ENCODE measurements at regions not wholly inside any gene's neighbourhood (a gene's known extent, or its start where the extent isn't known, plus 50 kb on each side); places are given as distances from the start of the nearest gene placed in this dataset.
"Not testable (repeated sequence)": the region's sequence is repeated elsewhere in the genome, so short reads cannot be mapped to it uniquely, and the experiment has no call there.

DNA sequence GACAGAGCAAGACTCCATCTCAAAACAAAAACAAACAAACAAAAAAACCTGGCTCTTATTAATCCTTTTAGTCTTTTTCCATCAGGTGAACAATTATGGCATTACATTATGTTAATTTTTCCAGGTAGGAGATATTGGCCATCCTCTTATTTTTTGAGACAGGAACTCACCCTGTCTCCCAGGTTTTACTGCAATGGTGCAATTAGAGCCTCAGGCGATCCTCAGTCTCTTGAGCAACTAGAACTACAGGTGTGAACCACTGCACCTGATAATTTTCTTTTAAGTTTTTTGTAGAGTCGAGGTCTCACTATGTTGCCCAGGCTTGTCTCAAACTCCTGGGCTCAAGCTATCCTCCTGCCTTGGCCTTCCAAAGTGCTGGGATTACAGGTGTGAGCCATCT is 732.7 kb upstream of the DEFB115 start:
- not testable (repeated sequence) for H3K9me2 ChIP-seq (replicated peaks; ENCODE audit: insufficient read depth); H3K79me2 ChIP-seq; H2AFZ ChIP-seq; H3K27ac ChIP-seq; DNase-seq (ENCODE audit: low spot score); H3K4me3 ChIP-seq; H4K20me1 ChIP-seq (ENCODE audit: insufficient read depth, poor library complexity, severe bottlenecking); H3K4me1 ChIP-seq (ENCODE audit: insufficient read depth); H3K36me3 ChIP-seq (replicated peaks; ENCODE audit: insufficient read depth, low read depth); H3K27me3 ChIP-seq; H3K4me2 ChIP-seq; H3K9me3 ChIP-seq (ENCODE audit: low read depth)
- WGBS (ENCODE audit: low lambda C conversion rate, missing lambda C conversion rate): 61% methylated on average over 2 of the region's 2 CpGs

DNA sequence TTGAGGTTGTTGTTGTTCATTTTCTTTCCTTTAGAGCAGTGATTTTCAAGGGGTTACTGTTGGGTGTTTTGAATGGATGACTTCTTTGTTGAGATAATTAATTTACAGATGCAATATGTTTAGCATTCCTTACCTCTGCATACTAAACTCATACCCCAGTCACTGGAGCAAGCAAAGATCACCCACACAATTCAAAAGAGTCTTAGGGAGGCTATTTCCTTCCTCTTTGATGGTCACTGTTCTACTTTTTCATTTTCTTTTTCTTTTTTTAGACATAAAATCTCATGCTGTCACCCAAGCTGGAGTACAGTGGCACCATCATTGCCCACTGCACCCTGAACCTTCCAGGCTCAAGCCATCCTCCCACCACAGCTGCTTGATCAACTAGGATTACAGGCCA is 723.8 kb upstream of the DEFB115 start:
- not testable (repeated sequence) for H3K9me2 ChIP-seq (replicated peaks; ENCODE audit: insufficient read depth); H3K36me3 ChIP-seq (replicated peaks; ENCODE audit: insufficient read depth, low read depth); H4K20me1 ChIP-seq (ENCODE audit: insufficient read depth, poor library complexity, severe bottlenecking); H3K4me3 ChIP-seq; H3K79me2 ChIP-seq; H3K9me3 ChIP-seq (ENCODE audit: low read depth); DNase-seq (ENCODE audit: low spot score); H3K4me1 ChIP-seq (ENCODE audit: insufficient read depth); H3K27ac ChIP-seq; H3K27me3 ChIP-seq; H2AFZ ChIP-seq; H3K4me2 ChIP-seq

DNA sequence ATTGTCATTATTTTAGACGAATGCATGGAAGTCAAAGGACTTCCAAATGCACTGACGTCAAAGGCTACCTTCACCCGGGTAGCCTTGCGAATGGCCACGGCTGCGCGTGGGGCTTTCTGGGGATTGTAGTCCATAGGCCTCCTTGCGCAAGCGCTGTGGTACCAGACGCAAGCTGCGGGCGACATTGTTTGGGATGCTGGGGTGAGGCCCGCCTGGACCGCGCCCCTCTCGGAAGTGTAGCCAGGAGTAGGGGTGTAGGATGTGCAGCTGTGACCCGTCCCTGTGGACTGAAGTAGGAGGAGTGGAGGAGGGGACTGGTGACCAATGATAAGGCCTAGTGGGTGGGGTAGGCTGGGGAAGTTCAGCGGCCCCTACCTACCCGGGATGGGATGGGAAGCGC is 720.0 kb upstream of the DEFB115 start:
- H4K20me1 ChIP-seq (ENCODE audit: insufficient read depth, poor library complexity, severe bottlenecking); H3K9me2 ChIP-seq (replicated peaks; ENCODE audit: insufficient read depth); H3K27me3 ChIP-seq; H3K27ac ChIP-seq; H3K4me3 ChIP-seq; H3K79me2 ChIP-seq; H3K4me1 ChIP-seq (ENCODE audit: insufficient read depth); DNase-seq (ENCODE audit: low spot score); H3K9me3 ChIP-seq (ENCODE audit: low read depth); H3K4me2 ChIP-seq; H3K36me3 ChIP-seq (replicated peaks; ENCODE audit: insufficient read depth, low read depth); H2AFZ ChIP-seq: not testable (repeated sequence)
- 90% methylated on average over 20 of the region's 20 CpGs for WGBS (ENCODE audit: low lambda C conversion rate, missing lambda C conversion rate)

DNA sequence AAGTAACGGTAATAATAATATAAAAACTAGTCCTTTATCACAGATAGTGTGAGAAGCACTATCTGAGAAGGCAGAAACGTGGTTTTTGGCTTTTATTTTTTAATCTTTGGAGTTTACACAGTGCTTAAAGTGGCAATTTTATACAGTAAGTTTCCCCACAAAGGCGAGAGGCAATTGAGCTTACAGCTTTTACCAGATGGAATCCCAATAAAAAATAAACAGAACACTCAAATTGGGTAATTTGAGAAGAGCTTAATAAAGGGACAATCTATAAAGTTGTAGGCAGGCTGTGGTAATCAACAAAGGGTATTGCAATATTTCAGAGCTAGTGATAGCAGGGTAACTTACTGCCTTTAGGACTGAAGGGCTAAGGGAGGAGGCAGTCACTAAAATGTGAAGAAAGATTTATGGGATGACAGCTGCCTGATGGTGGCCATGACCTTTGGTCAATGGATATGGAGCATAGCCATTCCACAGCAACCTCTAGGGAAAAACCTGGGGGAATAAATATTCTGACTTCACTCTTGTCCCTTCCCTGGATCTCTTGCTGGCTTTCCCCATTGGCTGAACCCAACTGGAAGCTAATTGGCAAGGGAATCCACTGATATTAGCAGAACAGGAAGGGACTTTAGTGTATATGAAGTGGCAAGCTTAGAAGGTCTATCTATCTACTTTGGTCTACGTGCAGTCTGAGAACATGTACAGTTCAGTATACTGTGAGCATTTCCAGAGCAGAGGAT is 717.0 kb upstream of the DEFB115 start:
- not testable (repeated sequence) for H3K4me2 ChIP-seq; H3K4me3 ChIP-seq; H3K27me3 ChIP-seq; DNase-seq (ENCODE audit: low spot score); H3K36me3 ChIP-seq (replicated peaks; ENCODE audit: insufficient read depth, low read depth); H3K4me1 ChIP-seq (ENCODE audit: insufficient read depth); H2AFZ ChIP-seq; H3K79me2 ChIP-seq; H3K27ac ChIP-seq; H4K20me1 ChIP-seq (ENCODE audit: insufficient read depth, poor library complexity, severe bottlenecking); H3K9me3 ChIP-seq (ENCODE audit: low read depth); H3K9me2 ChIP-seq (replicated peaks; ENCODE audit: insufficient read depth)
- WGBS (ENCODE audit: low lambda C conversion rate, missing lambda C conversion rate): 33% methylated on average over 4 of the region's 4 CpGs

GRCh38 chr20:30551236-30551635 is 706.2 kb upstream of the DEFB115 start:
- H3K27me3 ChIP-seq; H3K4me2 ChIP-seq; H3K27ac ChIP-seq; H3K4me3 ChIP-seq; H2AFZ ChIP-seq; H4K20me1 ChIP-seq (ENCODE audit: insufficient read depth, poor library complexity, severe bottlenecking); DNase-seq (ENCODE audit: low spot score); H3K9me2 ChIP-seq (replicated peaks; ENCODE audit: insufficient read depth); H3K9me3 ChIP-seq (ENCODE audit: low read depth); H3K4me1 ChIP-seq (ENCODE audit: insufficient read depth); H3K36me3 ChIP-seq (replicated peaks; ENCODE audit: insufficient read depth, low read depth); H3K79me2 ChIP-seq: not testable (repeated sequence)
- WGBS (ENCODE audit: low lambda C conversion rate, missing lambda C conversion rate): 69% methylated on average over 4 of the region's 4 CpGs

GRCh38 chr20:30556797-30557196 is 700.7 kb upstream of the DEFB115 start:
- not testable (repeated sequence) for H3K9me2 ChIP-seq (replicated peaks; ENCODE audit: insufficient read depth); H4K20me1 ChIP-seq (ENCODE audit: insufficient read depth, poor library complexity, severe bottlenecking); H3K36me3 ChIP-seq (replicated peaks; ENCODE audit: insufficient read depth, low read depth); H3K4me2 ChIP-seq; H3K27me3 ChIP-seq; H3K9me3 ChIP-seq (ENCODE audit: low read depth); H2AFZ ChIP-seq; DNase-seq (ENCODE audit: low spot score); H3K4me1 ChIP-seq (ENCODE audit: insufficient read depth); H3K79me2 ChIP-seq; H3K4me3 ChIP-seq; H3K27ac ChIP-seq
- WGBS (ENCODE audit: low lambda C conversion rate, missing lambda C conversion rate): 32% methylated on average over 1 of the region's 1 CpG

- H3K36me3 ChIP-seq (replicated peaks; ENCODE audit: insufficient read depth, low read depth); H3K4me2 ChIP-seq; H3K9me3 ChIP-seq (ENCODE audit: low read depth); DNase-seq (ENCODE audit: low spot score); H3K4me3 ChIP-seq; H3K79me2 ChIP-seq; H3K27ac ChIP-seq; H3K9me2 ChIP-seq (replicated peaks; ENCODE audit: insufficient read depth); H4K20me1 ChIP-seq (ENCODE audit: insufficient read depth, poor library complexity, severe bottlenecking); H3K27me3 ChIP-seq; H3K4me1 ChIP-seq (ENCODE audit: insufficient read depth); H2AFZ ChIP-seq: not testable (repeated sequence)
- 74% methylated on average over 13 of the region's 19 CpGs for WGBS (ENCODE audit: low lambda C conversion rate, missing lambda C conversion rate)
Measured at GRCh38 chr20:30565086-30565485, 692.4 kb upstream of the DEFB115 start.

DNA sequence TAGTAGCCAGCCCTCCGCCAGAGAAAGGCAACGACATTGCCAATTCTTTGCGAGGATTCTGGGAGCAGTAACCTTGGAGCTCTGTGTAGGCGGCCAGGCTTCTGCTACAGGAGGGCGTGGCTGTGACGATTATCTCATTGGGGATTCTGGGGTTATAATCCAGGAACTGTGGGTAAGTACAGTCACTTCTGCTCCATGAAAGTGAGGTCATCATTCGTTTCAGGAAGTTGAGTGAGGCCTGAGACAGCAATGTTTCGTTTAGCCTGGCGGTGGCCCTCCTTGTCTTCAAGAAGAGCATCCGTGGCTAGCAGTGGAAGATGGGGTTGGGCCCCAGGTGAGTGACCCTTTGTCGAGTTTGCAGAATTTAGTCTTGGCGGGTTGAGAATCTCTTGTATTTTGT is 687.6 kb upstream of the DEFB115 start:
- H3K4me1 ChIP-seq (ENCODE audit: insufficient read depth); H3K4me3 ChIP-seq; DNase-seq (ENCODE audit: low spot score); H3K27ac ChIP-seq; H3K79me2 ChIP-seq; H3K27me3 ChIP-seq; H2AFZ ChIP-seq; H3K9me2 ChIP-seq (replicated peaks; ENCODE audit: insufficient read depth); H3K36me3 ChIP-seq (replicated peaks; ENCODE audit: insufficient read depth, low read depth); H3K4me2 ChIP-seq; H3K9me3 ChIP-seq (ENCODE audit: low read depth); H4K20me1 ChIP-seq (ENCODE audit: insufficient read depth, poor library complexity, severe bottlenecking): not testable (repeated sequence)
- WGBS (ENCODE audit: low lambda C conversion rate, missing lambda C conversion rate): 80% methylated on average over 12 of the region's 12 CpGs

- WGBS (ENCODE audit: low lambda C conversion rate, missing lambda C conversion rate): 39% methylated on average over 4 of the region's 4 CpGs
- not testable (repeated sequence) for H3K27me3 ChIP-seq; H3K9me3 ChIP-seq (ENCODE audit: low read depth); H3K79me2 ChIP-seq; H3K27ac ChIP-seq; H3K4me2 ChIP-seq; H3K4me1 ChIP-seq (ENCODE audit: insufficient read depth); H2AFZ ChIP-seq; H3K9me2 ChIP-seq (replicated peaks; ENCODE audit: insufficient read depth); DNase-seq (ENCODE audit: low spot score); H3K4me3 ChIP-seq; H3K36me3 ChIP-seq (replicated peaks; ENCODE audit: insufficient read depth, low read depth); H4K20me1 ChIP-seq (ENCODE audit: insufficient read depth, poor library complexity, severe bottlenecking)
Measured at GRCh38 chr20:30570622-30571021, 686.8 kb upstream of the DEFB115 start.
